Activated naive CD4-positive, alpha-beta T cell (primary cell): ENCODE measurements at regions not wholly inside any gene's neighbourhood (a gene's known extent, or its start where the extent isn't known, plus 50 kb on each side); places are given as distances from the start of the nearest gene placed in this dataset.

ENCODE experiments used
- DNase-seq, 4 experiments: peaks; one replicate each; lab custom pipeline; 2025; lab: John Stamatoyannopoulos, UW

DNA sequence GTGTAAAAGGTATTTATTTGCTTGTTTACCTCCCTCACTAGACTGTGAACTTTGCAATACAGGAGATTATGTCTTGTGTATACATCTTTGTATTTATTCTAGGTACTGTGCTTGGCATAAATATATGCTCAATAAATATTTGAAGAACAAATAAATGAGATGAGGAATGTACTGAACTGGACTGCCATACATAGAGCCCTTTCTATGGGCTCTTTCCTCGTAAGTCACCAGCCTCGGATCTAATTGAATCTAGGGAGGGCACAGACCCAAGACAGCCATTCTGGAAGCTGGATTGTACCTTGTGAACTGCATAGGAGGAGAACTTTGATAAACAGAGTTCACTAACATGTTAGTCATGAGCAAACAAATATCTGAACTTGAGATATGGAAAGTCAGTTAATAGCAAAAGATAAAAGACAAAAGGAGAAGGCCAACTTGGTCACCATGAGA lies 503.9 kb downstream of the INSC start:
- no peak for DNase-seq

DNA sequence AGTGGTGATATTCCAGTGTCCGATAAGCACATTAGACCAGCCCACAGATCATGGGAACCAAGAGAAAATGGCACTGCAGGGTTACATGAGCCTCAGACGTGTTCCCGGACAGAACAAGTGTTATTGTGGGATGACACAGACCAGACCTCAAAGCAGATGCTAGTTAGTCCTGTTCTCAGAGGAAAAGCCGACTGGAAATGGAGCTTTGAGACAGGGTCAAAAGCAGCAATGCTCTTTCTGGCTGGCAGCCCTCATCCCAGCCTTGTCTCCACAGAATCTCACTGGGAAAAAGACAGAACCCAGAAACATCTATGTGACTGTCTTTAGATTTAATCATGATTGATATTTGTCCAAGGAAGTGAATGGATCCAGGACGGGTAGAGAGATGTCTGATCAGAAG lies 506.8 kb downstream of the INSC start:
- DNase-seq = no peak

GRCh38 chr11:15622231-15622890 lies 507.6 kb downstream of the INSC start:
- DNase-seq = no peak

DNA sequence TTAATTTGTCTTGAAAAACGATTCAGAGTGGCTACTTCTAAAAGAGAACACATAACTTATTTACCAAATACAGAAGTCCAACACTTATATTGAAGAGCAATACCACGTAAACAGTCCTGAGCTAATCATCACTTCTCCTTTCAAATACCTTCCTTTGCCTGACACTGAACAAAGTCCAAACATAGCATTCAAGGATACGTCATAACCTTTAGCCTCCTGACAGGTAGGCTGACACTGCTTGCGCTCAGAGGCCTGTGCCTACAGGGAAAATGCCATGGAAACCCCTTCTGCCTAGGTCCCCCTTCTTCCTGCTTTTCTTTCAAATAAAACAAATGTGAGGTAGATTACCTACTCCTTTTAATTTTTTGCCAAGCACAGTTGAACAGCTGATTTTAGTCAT lies 510.0 kb downstream of the INSC start:
- no peak for DNase-seq

GRCh38 chr11:15625691-15626090 lies 511.0 kb downstream of the INSC start:
- no peak for DNase-seq

DNA sequence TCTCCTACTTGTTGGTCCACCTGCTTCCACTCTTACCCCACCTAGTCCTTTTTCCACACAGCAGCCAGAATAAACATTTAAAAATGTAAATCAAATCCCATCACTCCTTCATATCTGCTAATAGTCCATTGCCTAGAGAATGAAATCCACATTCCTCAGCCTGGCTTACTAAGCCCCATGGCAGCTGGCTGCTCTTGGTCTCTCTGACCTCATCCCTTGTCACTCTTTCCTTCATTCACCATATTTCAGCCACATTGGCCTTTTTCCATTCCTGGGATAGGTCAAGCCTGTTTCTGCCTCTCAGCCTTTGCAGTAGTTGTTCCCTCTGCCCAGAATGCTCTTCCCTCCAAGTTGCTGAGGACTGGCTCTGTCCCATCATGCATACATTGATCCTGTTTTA lies 512.8 kb downstream of the INSC start:
- no peak for DNase-seq

DNA sequence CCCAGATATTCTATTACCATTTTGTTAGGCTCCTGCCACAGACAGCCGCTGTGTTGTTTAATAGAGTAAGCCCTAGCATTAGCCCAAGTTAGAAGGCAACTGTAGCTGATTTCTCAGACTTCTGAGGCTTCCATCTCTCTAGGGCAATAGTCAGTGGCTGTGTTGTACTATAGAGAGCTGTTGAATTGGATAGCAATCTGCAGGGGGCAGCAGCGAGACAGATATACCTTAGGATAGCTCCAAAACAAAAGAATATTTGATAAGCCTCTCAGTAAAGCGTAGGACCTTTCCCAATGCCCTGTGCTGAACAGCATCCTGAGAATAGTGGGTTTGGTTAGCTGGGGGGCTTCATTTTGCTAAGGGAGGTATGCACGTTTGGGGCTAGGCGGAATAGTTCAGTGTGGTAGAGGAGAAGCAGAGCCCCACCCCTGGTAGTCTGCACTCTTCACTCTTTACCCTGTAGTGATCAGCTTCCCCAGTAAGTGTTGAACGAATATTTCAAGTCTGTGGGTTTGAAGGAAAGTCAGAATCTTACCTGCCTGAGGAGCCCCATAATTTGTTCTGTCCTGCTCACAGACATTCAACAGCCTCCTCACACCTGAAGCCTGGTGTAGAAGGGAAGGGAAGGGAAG lies 515.1 kb downstream of the INSC start:
- no peak for DNase-seq

DNA sequence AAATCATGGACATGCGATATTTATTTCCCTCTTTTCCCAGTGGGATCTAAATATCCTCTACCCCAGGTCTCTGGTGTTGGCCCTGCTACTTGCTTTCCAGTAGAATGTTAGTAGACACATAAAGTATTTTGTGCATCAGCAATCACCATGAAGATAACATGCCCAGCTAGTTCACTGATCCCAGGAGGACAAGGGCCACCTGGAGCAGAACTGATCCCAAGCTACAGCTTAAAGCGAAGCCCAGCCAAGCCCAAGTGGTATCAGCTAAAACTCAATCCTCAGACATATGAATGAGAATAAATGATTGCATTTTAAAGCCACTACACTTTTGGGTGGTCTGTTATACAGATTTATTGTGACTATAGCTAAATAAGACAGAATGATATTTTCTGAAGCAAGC lies 516.2 kb downstream of the INSC start:
- DNase-seq = no peak

GRCh38 chr11:15635521-15635920 lies 520.8 kb downstream of the INSC start:
- no peak for DNase-seq

DNA sequence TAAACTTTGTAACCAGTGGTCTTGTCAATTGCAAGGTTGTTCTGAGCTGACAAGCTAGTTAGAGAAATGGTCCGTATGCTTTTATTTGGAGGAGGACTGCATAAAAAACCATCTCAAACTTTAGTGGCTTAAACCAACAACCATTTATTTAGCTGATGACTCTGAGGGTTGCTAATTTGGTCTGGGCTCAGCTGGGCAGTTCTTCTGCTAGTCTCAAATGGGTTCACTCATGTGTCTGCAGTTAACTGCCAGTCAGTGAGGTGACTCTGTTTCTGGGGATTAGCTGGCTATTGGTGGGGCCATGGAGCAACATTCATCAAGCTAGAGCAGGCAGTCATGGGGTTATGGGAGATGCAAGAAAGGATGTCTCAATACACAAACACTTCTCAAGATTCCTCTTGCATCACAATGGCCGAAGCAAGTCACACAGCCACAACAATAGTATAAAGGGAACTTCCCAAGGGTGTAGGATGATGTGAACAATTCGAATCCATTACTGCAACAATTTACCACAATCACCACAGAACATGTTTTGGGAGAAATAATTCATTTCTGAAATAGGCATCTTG lies 521.9 kb downstream of the INSC start:
- DNase-seq = no peak

- no peak for DNase-seq
Observed at GRCh38 chr11:15638386-15638787, 523.7 kb downstream of the INSC start.

DNA sequence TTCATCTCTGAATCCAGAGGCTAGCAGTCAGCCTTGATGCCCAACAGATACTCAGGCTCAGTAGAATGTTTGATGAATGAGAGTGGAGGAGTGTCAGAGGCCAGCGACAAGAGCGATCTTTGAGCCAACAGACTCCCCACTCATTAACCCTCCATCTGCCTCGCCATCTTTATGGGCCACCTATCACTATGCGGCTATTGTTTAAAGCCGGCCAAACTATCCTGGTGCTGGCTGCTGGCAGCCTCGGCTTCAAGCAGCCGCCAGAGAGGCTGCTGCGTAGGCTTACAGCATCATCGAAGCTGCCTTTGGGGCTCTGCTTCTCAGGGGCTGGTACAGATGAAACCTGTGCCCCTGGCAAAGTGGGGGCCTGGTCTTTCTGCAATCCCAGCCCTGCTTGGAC lies 525.6 kb downstream of the INSC start:
- DNase-seq = no peak

DNA sequence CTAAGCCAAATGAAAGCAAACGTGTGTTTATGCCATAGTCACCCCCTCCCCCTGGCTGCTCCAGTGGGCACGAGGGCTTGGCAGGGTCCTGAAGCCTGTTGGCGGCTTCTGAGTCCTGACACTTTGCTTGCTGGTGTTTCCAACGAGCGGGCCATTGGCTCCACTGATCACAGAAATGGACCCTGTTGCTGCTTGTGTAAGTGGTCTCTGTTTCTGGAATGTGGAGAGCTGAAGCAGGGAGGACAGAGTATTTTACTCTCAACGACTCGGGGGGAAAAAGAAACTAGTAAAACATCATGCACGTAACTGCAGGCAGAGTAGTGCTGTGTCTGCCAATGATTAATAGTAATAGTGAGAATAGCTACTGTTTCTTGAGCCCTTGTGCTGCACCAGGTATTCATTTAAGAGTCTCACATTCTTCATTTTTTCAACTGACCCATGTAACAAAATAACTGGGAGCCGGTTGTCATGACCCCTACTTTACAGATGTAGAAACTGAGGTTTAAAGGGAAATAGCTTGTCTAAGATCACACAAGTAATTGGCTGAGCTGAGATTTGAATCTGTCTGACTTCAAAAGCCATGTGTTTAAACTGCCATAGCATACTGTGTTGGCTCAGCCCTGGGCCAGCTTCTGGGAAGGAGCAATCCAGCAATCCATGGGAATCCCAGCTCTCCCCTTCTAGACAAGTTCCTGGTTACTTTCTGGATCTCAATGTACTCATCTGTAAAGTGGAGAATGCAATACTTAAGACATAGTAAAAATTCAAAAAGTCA lies 526.7 kb downstream of the INSC start:
- DNase-seq = no peak

- DNase-seq = no peak
Observed at GRCh38 chr11:15645201-15645600, 530.5 kb downstream of the INSC start.

- DNase-seq = no peak
Observed at GRCh38 chr11:15649371-15650104, 534.8 kb downstream of the INSC start.

GRCh38 chr11:15650105-15650938 lies 535.6 kb downstream of the INSC start:
- DNase-seq = peak; percentile 8 to 40 (median 26)

DNA sequence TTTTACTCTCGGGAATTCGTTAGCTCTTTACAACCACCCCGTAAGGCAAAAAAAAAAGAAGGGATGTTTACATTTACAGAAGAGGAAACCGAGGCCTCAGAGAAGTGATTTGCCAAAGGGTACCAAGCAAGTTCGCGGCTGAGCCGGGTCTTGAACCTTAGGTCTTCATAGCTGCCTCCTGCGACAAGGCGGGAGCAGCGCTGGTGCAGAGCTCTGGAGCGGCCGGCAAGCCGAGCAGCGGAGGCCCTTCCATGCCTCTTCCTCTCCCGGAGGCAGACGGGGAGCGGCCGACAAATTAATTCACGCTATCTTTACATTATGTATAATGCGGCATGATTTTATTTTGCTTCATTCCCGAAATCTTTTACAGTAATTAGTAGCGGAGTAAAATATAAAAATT lies 536.3 kb downstream of the INSC start:
- DNase-seq = no peak

GRCh38 chr11:15651816-15652215 lies 537.1 kb downstream of the INSC start:
- no peak for DNase-seq

DNA sequence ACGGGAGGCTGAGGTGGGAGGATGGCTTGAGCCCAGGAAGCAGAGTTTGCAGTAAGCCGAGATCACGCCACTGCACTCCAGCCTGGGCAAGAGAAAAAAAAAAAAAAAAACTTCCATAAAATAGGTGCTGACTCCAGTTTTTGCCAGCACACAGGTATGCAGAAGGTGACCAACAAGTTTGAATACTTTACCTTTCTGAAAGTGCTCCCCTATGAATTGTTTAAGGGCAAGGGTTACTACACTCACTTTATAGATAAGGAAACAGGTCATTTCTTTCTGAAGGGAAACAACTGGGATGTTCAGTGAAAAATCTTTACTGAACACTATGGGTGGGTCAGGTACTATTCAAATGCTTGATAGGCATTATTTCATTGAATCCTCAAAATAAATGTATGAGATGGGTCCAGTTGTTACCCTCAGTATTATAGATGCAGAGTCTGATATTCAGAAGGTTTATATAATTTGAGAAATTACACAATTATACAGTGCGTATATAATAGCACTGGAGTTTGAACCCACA lies 538.5 kb downstream of the INSC start:
- no peak for DNase-seq

- no peak for DNase-seq
Observed at GRCh38 chr11:15654451-15654850, 539.7 kb downstream of the INSC start.

DNA sequence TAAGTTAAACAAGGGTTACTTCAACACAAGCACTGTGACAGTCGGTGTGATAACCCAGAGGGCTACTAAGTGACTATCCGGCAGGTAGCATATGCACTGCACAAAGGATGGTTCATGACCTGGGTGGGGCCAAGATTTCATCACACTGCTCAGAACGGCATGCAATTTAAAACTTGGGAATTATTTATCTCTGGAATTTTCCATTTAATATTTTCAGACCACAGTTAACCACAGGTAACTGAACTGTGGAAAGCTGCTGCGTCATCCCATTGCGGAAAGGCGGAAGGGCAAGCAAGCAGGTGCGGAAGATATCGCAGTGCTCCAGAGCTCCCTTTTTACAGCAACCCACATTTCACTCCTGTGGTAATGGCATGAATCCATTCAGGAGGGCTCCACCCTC lies 540.8 kb downstream of the INSC start:
- DNase-seq = no peak
